ENCODE measurements at regions not wholly inside any gene's neighbourhood (a gene's known extent, or its start where the extent isn't known, plus 50 kb on each side); places are given as distances from the start of the nearest gene placed in this dataset.

DNA sequence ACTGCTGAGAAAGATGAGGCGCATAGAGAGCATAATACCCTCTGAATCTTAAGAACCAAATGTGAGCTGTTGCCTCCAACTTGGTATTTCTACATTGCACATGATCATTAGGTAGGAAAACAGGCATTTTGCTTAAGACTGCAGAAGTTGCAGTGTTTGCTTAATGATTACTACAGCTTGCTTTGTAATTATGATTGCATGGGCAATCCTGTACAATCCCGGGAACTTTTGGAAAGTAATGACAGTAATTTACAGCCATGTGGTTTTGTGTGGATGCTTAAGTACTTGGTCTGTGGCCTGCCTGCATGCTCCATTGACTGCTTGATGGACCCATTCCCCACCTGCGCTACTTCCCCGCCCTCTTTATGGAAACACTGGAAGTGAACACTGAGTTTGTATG, 301.1 kb downstream of the DIPK2A start:
- Mint-ChIP-seq H3K36me3 (ENCODE audit: low read depth) (no peaks in the 10 kb centered on the region), H3K4me1 (no peaks in the 10 kb centered on the region), H3K9me3 (no peaks in the 10 kb centered on the region), H3K27me3 (ENCODE audit: insufficient read depth) (no peaks in the 10 kb centered on the region), H3K27ac (no peak overlapping the region), H3K4me3 (no peak overlapping the region)
- no peaks in the 10 kb centered on the region for H3K4me1 ChIP-seq (ENCODE audit: control insufficient read depth, insufficient read depth, low read length)
- H3K9me3 ChIP-seq (ENCODE audit: control insufficient read depth, low read length): no peaks in the 10 kb centered on the region
- TF ChIP-seq, protein P1, sequence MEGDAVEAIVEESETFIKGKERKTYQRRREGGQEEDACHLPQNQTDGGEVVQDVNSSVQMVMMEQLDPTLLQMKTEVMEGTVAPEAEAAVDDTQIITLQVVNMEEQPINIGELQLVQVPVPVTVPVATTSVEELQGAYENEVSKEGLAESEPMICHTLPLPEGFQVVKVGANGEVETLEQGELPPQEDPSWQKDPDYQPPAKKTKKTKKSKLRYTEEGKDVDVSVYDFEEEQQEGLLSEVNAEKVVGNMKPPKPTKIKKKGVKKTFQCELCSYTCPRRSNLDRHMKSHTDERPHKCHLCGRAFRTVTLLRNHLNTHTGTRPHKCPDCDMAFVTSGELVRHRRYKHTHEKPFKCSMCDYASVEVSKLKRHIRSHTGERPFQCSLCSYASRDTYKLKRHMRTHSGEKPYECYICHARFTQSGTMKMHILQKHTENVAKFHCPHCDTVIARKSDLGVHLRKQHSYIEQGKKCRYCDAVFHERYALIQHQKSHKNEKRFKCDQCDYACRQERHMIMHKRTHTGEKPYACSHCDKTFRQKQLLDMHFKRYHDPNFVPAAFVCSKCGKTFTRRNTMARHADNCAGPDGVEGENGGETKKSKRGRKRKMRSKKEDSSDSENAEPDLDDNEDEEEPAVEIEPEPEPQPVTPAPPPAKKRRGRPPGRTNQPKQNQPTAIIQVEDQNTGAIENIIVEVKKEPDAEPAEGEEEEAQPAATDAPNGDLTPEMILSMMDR (conservative IDR thresholded peaks at IDR 0.05): no peak
- DNase-seq: no peak
- WGBS, 2 experiments (ENCODE audit: insufficient coverage in 1 of 2, insufficient read length in 1 of 2): 93 to 100% methylated on average over 2 to 4 of the region's 4 CpGs
- H3K27ac ChIP-seq (ENCODE audit: low read depth, low read length): no peak overlapping the region
- H3K4me3 ChIP-seq (ENCODE audit: low read length): no peak overlapping the region
- H3K9ac ChIP-seq (ENCODE audit: extremely low read depth, low read length, poor library complexity, severe bottlenecking): no peak overlapping the region
- H3K36me3 ChIP-seq (ENCODE audit: control insufficient read depth, insufficient read depth, low read length): no peaks in the 10 kb centered on the region
- H3K27me3 ChIP-seq (ENCODE audit: control insufficient read depth, insufficient read depth, low read length, poor library complexity, severe bottlenecking): no peaks in the 10 kb centered on the region

DNA sequence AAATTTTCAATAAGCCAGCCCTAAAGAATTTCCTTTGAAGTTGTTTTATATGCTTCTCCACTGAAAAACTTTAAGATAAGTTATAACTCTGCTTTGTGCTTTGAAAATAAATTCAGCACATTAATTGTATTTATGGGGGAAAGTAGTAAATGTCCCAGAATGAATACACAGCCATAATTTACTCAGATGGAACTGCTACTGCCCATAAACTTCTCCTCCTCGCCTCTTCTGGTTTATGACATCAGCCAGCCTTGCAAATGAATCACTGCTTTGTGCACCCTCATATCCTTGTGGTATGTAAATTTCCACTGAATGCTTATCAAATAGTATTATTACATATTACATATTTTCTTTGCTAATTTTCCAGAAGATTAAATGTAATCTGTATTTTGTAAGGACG, 302.0 kb downstream of the DIPK2A start:
- H3K27ac Mint-ChIP-seq: no peak overlapping the region
- DNase-seq: no peak
- Histone ChIP-seq H3K4me1 (ENCODE audit: control insufficient read depth, insufficient read depth, low read length) (no peaks in the 10 kb centered on the region), H3K27me3 (ENCODE audit: control insufficient read depth, insufficient read depth, low read length, poor library complexity, severe bottlenecking) (no peaks in the 10 kb centered on the region), H3K36me3 (ENCODE audit: control insufficient read depth, insufficient read depth, low read length) (no peaks in the 10 kb centered on the region), H3K4me3 (ENCODE audit: low read length) (no peak overlapping the region), H3K9me3 (ENCODE audit: control insufficient read depth, low read length) (no peaks in the 10 kb centered on the region), H3K27ac (ENCODE audit: low read depth, low read length) (no peak overlapping the region), H3K9ac (ENCODE audit: extremely low read depth, low read length, poor library complexity, severe bottlenecking) (no peak overlapping the region)
- TF ChIP-seq, protein P1 (conservative IDR thresholded peaks at IDR 0.05): no peak
- no peaks in the 10 kb centered on the region for H3K4me1 Mint-ChIP-seq
- 91 to 100% methylated on average over 1 to 2 of the region's 2 CpGs for whole genome bisulfite sequencing, 2 experiments (ENCODE audit: insufficient coverage in 1 of 2, insufficient read length in 1 of 2)
- no peaks in the 10 kb centered on the region for H3K9me3 Mint-ChIP-seq
- H3K4me3 Mint-ChIP-seq: no peak overlapping the region
- no peaks in the 10 kb centered on the region for H3K36me3 Mint-ChIP-seq (ENCODE audit: low read depth)
- H3K27me3 Mint-ChIP-seq (ENCODE audit: insufficient read depth): no peaks in the 10 kb centered on the region

DNA sequence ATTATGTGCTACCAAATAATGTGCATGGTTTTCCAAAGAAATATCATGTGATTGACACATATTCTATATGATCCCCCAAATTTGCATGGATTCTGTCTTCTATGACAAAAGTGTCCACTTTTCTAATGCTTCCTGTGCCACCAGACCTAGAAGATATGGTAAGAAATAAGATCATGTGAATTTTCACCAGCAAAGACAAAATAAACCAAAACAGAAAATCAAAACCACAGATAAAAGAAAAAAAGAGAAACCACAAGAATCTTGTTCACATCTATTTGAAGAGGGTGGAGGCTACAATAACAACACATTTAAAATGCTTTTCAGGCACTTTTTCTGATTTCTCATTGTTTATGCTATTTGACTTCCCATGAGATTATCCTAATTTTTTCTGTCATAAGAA, 303.4 kb downstream of the DIPK2A start:
- H3K4me1 Mint-ChIP-seq: no peaks in the 10 kb centered on the region
- Histone ChIP-seq H3K9me3 (ENCODE audit: control insufficient read depth, low read length) (no peaks in the 10 kb centered on the region), H3K36me3 (ENCODE audit: control insufficient read depth, insufficient read depth, low read length) (no peaks in the 10 kb centered on the region), H3K27ac (ENCODE audit: low read depth, low read length) (no peak overlapping the region), H3K9ac (ENCODE audit: extremely low read depth, low read length, poor library complexity, severe bottlenecking) (no peak overlapping the region), H3K4me3 (ENCODE audit: low read length) (no peak overlapping the region), H3K27me3 (ENCODE audit: control insufficient read depth, insufficient read depth, low read length, poor library complexity, severe bottlenecking) (no peaks in the 10 kb centered on the region), H3K4me1 (ENCODE audit: control insufficient read depth, insufficient read depth, low read length) (no peaks in the 10 kb centered on the region)
- H3K9me3 Mint-ChIP-seq: no peaks in the 10 kb centered on the region
- H3K27me3 Mint-ChIP-seq (ENCODE audit: insufficient read depth): no peaks in the 10 kb centered on the region
- no peak overlapping the region for H3K4me3 Mint-ChIP-seq
- TF ChIP-seq, protein P1 (conservative IDR thresholded peaks at IDR 0.05): no peak
- no peak for DNase-seq
- H3K36me3 Mint-ChIP-seq (ENCODE audit: low read depth): no peaks in the 10 kb centered on the region
- H3K27ac Mint-ChIP-seq: no peak overlapping the region
